Hematopoietic multipotent progenitor cell (in vitro differentiated cells): ENCODE measurements at regions not wholly inside any gene's neighbourhood (a gene's known extent, or its start where the extent isn't known, plus 50 kb on each side); places are given as distances from the start of the nearest gene placed in this dataset.

ENCODE experiments used
- DNase-seq, 3 donors: peaks; one replicate each; pipeline ENCODE4 v3.0.0-alpha.2; 2011 to 2015; ENCODE audit warnings: low read depth in 2 of 3, low spot score in 2 of 3

GRCh38 chr4:181564625-181565024 is 678.6 kb upstream of the TENM3 start:
- no peak for DNase-seq

DNA sequence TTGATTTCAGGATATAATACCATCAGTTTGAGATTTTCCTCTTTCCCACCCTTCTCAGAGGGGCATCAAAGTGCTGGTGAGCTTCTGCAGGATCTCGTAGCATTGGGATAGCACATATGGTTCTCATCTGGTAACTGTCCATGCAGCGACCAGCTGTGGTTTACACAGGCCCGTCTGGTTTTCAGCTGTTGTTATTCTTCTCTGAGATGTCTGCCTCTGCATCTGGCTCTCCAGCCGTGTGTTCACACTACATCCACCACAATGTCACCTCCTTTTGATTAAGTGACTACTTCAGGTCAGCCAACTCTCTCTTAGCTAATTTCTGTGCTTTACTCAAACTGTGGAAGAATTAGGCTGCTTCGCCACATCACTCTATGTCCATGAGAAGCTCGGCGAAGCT is 676.7 kb upstream of the TENM3 start:
- no peak for DNase-seq

GRCh38 chr4:181569553-181569952 is 673.6 kb upstream of the TENM3 start:
- DNase-seq, result peak in 2 of 3 donors; percentile 0 to 34

GRCh38 chr4:181578911-181579310 is 664.3 kb upstream of the TENM3 start:
- no peak for DNase-seq

GRCh38 chr4:181579486-181579885 is 663.7 kb upstream of the TENM3 start:
- DNase-seq, result no peak

GRCh38 chr4:181581983-181582382 is 661.2 kb upstream of the TENM3 start:
- no peak for DNase-seq

GRCh38 chr4:181582595-181582994 is 660.6 kb upstream of the TENM3 start:
- DNase-seq, result no peak

GRCh38 chr4:181588733-181589302 is 654.4 kb upstream of the TENM3 start:
- DNase-seq, result no peak

- no peak for DNase-seq
Measured at GRCh38 chr4:181592221-181592745, 650.9 kb upstream of the TENM3 start.

DNA sequence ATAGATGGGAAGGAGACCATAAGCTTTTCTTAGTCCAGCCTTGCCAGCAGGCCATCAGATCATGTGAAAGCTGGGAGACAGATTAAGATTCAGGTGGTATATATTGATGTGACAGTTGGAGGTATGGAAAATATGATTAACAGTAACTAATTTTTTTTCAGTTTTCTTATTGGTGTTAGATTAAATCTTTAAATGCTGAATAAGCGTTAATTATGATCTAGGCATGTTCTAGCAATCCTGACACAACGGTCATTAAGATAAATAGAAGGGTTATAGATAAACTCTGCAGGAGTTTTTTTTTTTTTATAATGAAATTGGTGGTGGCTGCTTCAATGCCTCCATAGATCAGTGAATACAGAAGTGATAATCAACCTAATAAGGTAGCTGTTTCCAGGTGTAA is 649.5 kb upstream of the TENM3 start:
- DNase-seq, result no peak

GRCh38 chr4:181594188-181594587 is 649.0 kb upstream of the TENM3 start:
- DNase-seq, result no peak

DNA sequence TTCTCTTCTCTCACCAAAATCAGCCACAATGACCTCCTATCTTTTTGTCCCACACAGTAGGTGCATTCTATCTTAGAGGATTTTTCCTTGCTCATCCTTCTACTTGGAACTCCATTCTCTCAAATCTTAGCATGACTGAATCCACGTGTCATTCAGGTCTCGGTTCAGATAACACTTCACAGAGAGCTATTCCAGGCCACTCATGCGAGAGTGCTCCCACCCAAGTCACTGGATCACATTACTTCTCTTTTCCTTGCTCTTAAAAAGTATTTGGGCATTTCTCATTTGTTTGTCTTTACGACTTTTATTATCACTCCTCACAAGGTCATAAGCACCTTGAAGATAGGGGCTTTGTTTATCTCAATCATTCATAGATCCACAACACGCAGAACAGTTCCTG is 647.5 kb upstream of the TENM3 start:
- DNase-seq, result no peak

- DNase-seq, result no peak
Measured at GRCh38 chr4:181597766-181598165, 645.4 kb upstream of the TENM3 start.

DNA sequence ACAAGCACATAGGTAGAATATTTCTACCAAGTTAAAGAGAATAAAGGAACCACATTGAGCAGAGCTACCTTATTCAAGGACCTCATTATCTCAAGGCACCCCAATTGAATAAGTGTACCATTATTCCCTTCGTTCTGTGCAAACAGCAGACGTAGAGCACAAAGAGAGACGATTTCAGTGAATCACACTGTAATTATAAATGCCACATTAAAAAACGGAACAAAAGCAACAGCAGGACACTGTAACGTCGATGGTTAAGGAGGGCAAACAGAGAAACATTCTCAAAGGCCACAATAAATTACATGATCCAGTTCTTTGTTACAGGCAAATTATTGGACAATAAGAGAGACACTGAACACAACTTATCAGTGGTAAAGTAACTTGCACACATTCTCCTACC is 644.1 kb upstream of the TENM3 start:
- DNase-seq, result no peak

- DNase-seq, result no peak
Measured at GRCh38 chr4:181601103-181601502, 642.1 kb upstream of the TENM3 start.

GRCh38 chr4:181604546-181604945 is 638.7 kb upstream of the TENM3 start:
- DNase-seq, result no peak

DNA sequence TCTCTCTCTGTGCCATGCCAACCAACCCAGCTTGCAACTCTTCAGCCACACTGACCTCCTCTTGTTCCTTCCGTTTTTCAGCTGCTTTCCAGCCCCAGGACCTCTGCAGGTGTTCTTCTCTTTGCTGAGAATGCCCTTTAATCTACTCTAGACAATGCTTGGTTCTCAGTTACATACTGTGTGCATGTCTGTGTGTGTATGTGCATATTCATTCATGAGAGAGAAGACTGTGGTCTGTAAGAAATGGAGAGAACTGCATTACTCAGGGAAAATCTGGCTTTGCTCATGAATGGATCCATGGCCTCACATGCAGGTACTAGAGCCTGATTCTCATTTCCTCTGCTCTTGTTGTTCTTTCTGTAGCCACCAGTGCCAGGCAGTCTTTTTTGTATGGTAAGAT is 636.9 kb upstream of the TENM3 start:
- DNase-seq, result no peak

DNA sequence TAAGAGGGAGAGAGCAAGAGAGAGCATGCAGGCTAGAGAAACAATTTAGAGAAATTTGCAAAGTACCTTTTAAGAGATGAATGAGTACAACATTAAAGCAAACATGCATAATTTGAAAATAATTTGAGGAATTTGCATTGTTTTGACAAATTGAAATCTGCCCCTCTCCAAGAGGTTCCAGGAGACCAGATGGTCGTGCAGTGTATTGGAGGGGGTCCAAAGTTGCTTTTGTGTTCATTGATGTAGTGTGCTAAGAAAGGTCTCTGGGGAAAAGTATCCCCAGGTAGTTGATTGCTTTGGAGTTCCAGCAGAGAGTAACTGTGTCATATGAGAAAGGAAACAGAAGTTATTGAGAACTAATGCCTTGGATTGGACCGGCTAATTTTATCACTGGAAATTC is 635.0 kb upstream of the TENM3 start:
- DNase-seq, result no peak

- DNase-seq, result no peak
Measured at GRCh38 chr4:181611033-181611711, 632.0 kb upstream of the TENM3 start.

DNA sequence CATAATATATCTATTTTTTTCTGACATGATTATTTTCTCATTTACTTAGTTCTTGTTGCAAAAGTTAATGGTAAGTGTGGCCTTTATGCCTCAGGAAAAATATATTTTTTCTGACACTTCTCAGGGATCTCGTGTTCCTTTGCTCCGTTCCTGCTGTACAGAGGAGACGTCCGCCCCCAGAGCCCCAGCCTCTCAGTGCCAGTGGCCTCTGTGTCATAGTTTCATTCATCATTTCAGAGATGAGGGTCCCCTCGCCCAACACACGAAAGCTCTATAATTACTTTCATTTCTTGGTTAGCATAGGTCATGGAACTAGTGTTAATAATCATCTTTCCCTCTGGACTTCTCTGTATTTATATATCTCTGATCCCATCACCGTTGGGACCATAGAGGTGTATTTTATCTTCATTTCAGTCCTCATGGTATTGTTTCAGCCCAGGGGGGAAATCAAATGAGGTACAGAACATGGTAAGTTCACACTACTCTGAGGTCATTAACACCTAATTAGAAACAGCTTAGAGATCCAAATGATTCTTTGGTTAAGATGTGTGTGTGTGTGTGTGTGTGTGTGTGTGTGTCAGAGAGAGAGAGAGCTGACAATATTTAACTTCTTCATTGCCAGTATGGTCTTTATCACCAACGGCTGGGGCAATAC is 631.1 kb upstream of the TENM3 start:
- DNase-seq, result no peak

DNA sequence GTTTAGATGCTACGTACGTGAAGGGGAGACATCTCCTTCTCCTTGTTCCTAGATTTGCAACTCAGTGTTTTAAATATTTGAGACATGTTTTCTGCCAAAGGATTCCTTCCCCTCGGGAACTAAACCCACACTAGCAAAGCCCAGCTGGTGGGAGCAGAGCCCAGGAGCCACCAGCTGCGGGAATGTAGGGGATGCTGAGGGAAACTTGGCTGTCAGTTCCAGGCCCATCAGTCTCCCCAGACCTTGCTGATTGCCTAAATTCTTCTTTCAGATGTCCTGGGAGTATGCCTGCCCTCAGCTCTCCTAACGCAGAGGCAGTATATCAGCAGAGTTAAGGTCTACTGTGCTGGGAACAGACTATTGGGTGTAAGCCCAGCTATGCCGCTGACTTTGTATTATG is 630.0 kb upstream of the TENM3 start:
- no peak for DNase-seq

DNA sequence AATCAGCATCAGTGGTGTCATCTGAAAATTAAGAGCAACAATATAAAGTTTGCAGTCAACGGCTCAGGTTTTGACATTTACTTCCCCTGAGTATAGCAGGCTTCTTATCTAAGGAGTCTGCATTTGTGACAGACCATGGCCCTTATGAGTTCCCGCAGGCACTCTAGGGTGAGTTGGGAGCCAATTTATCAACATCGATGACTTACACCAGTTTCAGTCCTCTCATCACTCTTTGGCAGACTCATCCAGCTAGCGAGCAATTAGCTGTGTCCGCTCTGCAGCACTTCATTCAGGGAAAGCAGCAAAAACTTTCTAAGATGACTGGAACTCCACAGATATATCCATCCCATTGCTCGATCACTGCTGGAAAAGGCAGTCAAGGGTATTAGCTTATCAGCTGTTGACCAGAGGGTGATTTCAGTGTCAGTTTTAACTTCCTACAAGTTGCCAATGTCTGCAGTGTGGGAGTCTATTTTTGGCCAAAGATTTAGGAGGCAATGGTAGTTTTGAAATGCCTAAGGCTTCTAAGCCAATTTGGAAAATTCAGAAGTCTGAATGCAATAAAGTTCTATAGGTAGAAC is 625.1 kb upstream of the TENM3 start:
- DNase-seq, result no peak
